HK-2 (cell line): ENCODE measurements at regions not wholly inside any gene's neighbourhood (a gene's known extent, or its start where the extent isn't known, plus 50 kb on each side); places are given as distances from the start of the nearest gene placed in this dataset.
"Not testable (repeated sequence)": the region's sequence is repeated elsewhere in the genome, so short reads cannot be mapped to it uniquely, and the experiment has no call there.

ENCODE experiments used
- DNase-seq: peaks from one replicate; pipeline ENCODE4 v3.0.0-alpha.2; 2018; ENCODE audit not compliant: unreplicated experiment

- no peak for DNase-seq
Observed at GRCh38 chr15:87675271-87675670, 581.3 kb downstream of the NTRK3 start.

GRCh38 chr15:87672309-87673288 is 583.9 kb downstream of the NTRK3 start:
- DNase-seq = peak; percentile 18

- DNase-seq = no peak
Observed at GRCh38 chr15:87671289-87671688, 585.2 kb downstream of the NTRK3 start.

GRCh38 chr15:87669846-87670245 is 586.7 kb downstream of the NTRK3 start:
- DNase-seq = no peak

- not testable (repeated sequence) for DNase-seq
Observed at GRCh38 chr15:87668768-87669564, 587.6 kb downstream of the NTRK3 start.

GRCh38 chr15:87667643-87668042 is 588.9 kb downstream of the NTRK3 start:
- no peak for DNase-seq

- DNase-seq = no peak
Observed at GRCh38 chr15:87662575-87662974, 594.0 kb downstream of the NTRK3 start.

- no peak for DNase-seq
Observed at GRCh38 chr15:87661454-87662355, 594.8 kb downstream of the NTRK3 start.

- no peak for DNase-seq
Observed at GRCh38 chr15:87660251-87661129, 596.0 kb downstream of the NTRK3 start.

- no peak for DNase-seq
Observed at GRCh38 chr15:87656372-87656771, 600.2 kb downstream of the NTRK3 start.

GRCh38 chr15:87653646-87654045 is 602.9 kb downstream of the NTRK3 start:
- DNase-seq = no peak

GRCh38 chr15:87649175-87649574 is 607.4 kb downstream of the NTRK3 start:
- DNase-seq = no peak

GRCh38 chr15:87648278-87648677 is 608.3 kb downstream of the NTRK3 start:
- DNase-seq = no peak

GRCh38 chr15:87645723-87646122 is 610.8 kb downstream of the NTRK3 start:
- DNase-seq = no peak

GRCh38 chr15:87642997-87643396 is 613.5 kb downstream of the NTRK3 start:
- DNase-seq = not testable (repeated sequence)

- no peak for DNase-seq
Observed at GRCh38 chr15:87639305-87640011, 617.1 kb downstream of the NTRK3 start.

GRCh38 chr15:87638554-87639083 is 617.9 kb downstream of the NTRK3 start:
- no peak for DNase-seq

- DNase-seq = no peak
Observed at GRCh38 chr15:87634361-87634760, 622.2 kb downstream of the NTRK3 start.

- DNase-seq = no peak
Observed at GRCh38 chr15:87633525-87633924, 623.0 kb downstream of the NTRK3 start.

GRCh38 chr15:87632364-87632763 is 624.2 kb downstream of the NTRK3 start:
- DNase-seq = no peak
